H1 (cell line): ENCODE measurements at regions not wholly inside any gene's neighbourhood (a gene's known extent, or its start where the extent isn't known, plus 50 kb on each side); places are given as distances from the start of the nearest gene placed in this dataset.

Source experiments
- CTCF ChIA-PET: fragments of 300-600 bp; sonication (Branson Sonifier 250); formaldehyde crosslinking; loops from one replicate; lab custom pipeline; 2021; ENCODE audit not compliant: partially characterized antibody; lab: Charles Lee
- POLR2A ChIA-PET: fragments of 300-600 bp; sonication (Branson Sonifier 250); formaldehyde crosslinking; loops from one replicate; lab custom pipeline; 2021; ENCODE audit warnings: inconsistent platforms; ENCODE audit not compliant: partially characterized antibody; lab: Charles Lee
- DNase-seq, 2 experiments: peaks; one replicate each; pipeline versions ENCODE4 v3.0.0 to v3.0.0-alpha.2; 2010 to 2022; ENCODE audit warnings: low spot score in 2 of 2, low read depth in 1 of 2, mixed read lengths in 1 of 2
- FAIRE-seq: peaks from 2 replicates; lab custom pipeline; 2011; peaks lifted over from hg19 to GRCh38; lab: Jason Lieb, UNC
- H2AFZ ChIP-seq: 2 replicates; pipeline ENCODE4 v1.8.1; 2012; ENCODE audit warnings: low read length, inconsistent platforms
- H2AK5ac ChIP-seq: 2 replicates; pipeline ENCODE4 v1.6.1; 2013; ENCODE audit warnings: low read depth, low read length
- H2BK120ac ChIP-seq: replicated peaks from 2 replicates; pipeline ENCODE3; 2013; ENCODE audit warnings: low read depth, low read length, inconsistent platforms
- H2BK12ac ChIP-seq: 2 replicates; pipeline ENCODE4 v1.6.1; 2013; ENCODE audit warnings: low read depth, low read length
- H2BK15ac ChIP-seq: 2 replicates; pipeline ENCODE4 v1.6.1; 2013; ENCODE audit warnings: low read length
- H2BK20ac ChIP-seq: 2 replicates; pipeline ENCODE4 v1.6.1; 2013; ENCODE audit warnings: low read length
- H2BK5ac ChIP-seq: 2 replicates; pipeline ENCODE4 v1.6.1; 2013; ENCODE audit warnings: low read depth, low read length
- H3K14ac ChIP-seq: 2 replicates; pipeline ENCODE4 v1.6.1; 2013; ENCODE audit warnings: inconsistent platforms; ENCODE audit not compliant: insufficient read length
- H3K18ac ChIP-seq: 2 replicates; pipeline ENCODE4 v1.6.1; 2013; ENCODE audit warnings: low read length; ENCODE audit errors: extremely low read depth
- H3K23ac ChIP-seq: 2 replicates; pipeline ENCODE4 v1.6.1; 2013; ENCODE audit warnings: inconsistent platforms; ENCODE audit not compliant: insufficient read length
- H3K23me2 ChIP-seq: 2 replicates; pipeline ENCODE4 v1.6.1; 2013; ENCODE audit warnings: low read depth, low read length
- H3K27ac ChIP-seq: 2 replicates; pipeline ENCODE4 v1.6.1; 2011; ENCODE audit warnings: low read depth, low read length, inconsistent platforms
- H3K27me3 ChIP-seq, 4 experiments: replicated peaks in 1 of 4; 1 replicate in 1 of 4; 2 replicates in 3 of 4; pipeline versions ENCODE4 v1.6.1 to v1.8.1; 2011 to 2013; ENCODE audit warnings: low read length in 3 of 4, mild to moderate bottlenecking in 3 of 4, inconsistent platforms in 2 of 4, mixed read lengths in 2 of 4, moderate library complexity in 1 of 4; ENCODE audit not compliant: control insufficient read depth in 3 of 4, insufficient read depth in 3 of 4; ENCODE audit errors: extremely low read depth in 1 of 4
- H3K36me3 ChIP-seq, 4 experiments: 2 replicates each; pipeline versions ENCODE4 v1.6.1 to v1.8.1; 2011 to 2013; ENCODE audit warnings: mild to moderate bottlenecking in 4 of 4, low read length in 3 of 4, moderate library complexity in 2 of 4, control low read depth in 1 of 4, inconsistent platforms in 1 of 4; ENCODE audit not compliant: insufficient read depth in 4 of 4, control insufficient read depth in 2 of 4
- H3K4ac ChIP-seq: replicated peaks from 2 replicates; pipeline ENCODE3; 2013; ENCODE audit warnings: low read length, low read depth, mixed read lengths, inconsistent platforms; ENCODE audit not compliant: insufficient read length
- H3K4me1 ChIP-seq, 4 experiments: replicated peaks in 1 of 4; 1 replicate in 1 of 4; 2 replicates in 3 of 4; pipeline versions ENCODE4 v1.6.1 to v1.8.1; 2011 to 2013; ENCODE audit warnings: low read length in 3 of 4, inconsistent platforms in 2 of 4, mixed read lengths in 1 of 4; ENCODE audit not compliant: insufficient read depth in 4 of 4, control insufficient read depth in 3 of 4
- H3K4me2 ChIP-seq, 2 experiments: 2 replicates each; pipeline versions ENCODE4 v1.6.1 to v1.8.1; 2011 to 2013; ENCODE audit warnings: low read depth in 2 of 2, low read length in 2 of 2, control low read depth in 1 of 2, inconsistent platforms in 1 of 2, mild to moderate bottlenecking in 1 of 2; ENCODE audit not compliant: insufficient read depth in 1 of 2
- H3K4me3 ChIP-seq, 4 experiments: fragments of 200-600, 300-600 bp in 1 of 4; sonication (generic), shearing (Covaris generic), sonication (Bioruptor Twin) in 1 of 4; 2 replicates each; pipeline versions ENCODE4 v1.5.1 to v1.8.1; 2011 to 2016; ENCODE audit warnings: low read length in 4 of 4, low read depth in 3 of 4, control low read depth in 2 of 4, inconsistent platforms in 2 of 4, mild to moderate bottlenecking in 2 of 4, mixed read lengths in 1 of 4, moderate library complexity in 1 of 4; ENCODE audit not compliant: insufficient read depth in 2 of 4; ENCODE audit errors: extremely low read depth in 1 of 4
- H3K56ac ChIP-seq: replicated peaks from 2 replicates; pipeline ENCODE3; 2013; ENCODE audit warnings: low read depth, mild to moderate bottlenecking, mixed read lengths, low read length, inconsistent platforms; ENCODE audit not compliant: insufficient read length
- H3K79me1 ChIP-seq: 2 replicates; pipeline ENCODE4 v1.6.1; 2013; ENCODE audit warnings: low read depth, low read length, control low read depth
- H3K79me2 ChIP-seq, 2 experiments: 2 replicates each; pipeline versions ENCODE4 v1.6.1 to v1.8.1; 2012 to 2013; ENCODE audit warnings: low read length in 2 of 2, mild to moderate bottlenecking in 2 of 2, inconsistent platforms in 1 of 2; ENCODE audit not compliant: insufficient read depth in 2 of 2, control insufficient read depth in 1 of 2
- H3K9ac ChIP-seq, 4 experiments: replicated peaks in 1 of 4; 1 replicate in 1 of 4; 2 replicates in 3 of 4; pipeline versions ENCODE4 v1.6.1 to v1.8.1; 2011 to 2013; ENCODE audit warnings: low read depth in 3 of 4, low read length in 3 of 4, control low read depth in 2 of 4, mild to moderate bottlenecking in 2 of 4, moderate library complexity in 2 of 4, inconsistent platforms in 1 of 4; ENCODE audit errors: extremely low read depth in 1 of 4
- H3K9me3 ChIP-seq, 2 experiments: 2 replicates each; pipeline versions ENCODE4 v1.6.1 to v1.8.1; 2012 to 2013; ENCODE audit warnings: mild to moderate bottlenecking in 2 of 2, moderate library complexity in 2 of 2, control low read depth in 1 of 2, inconsistent platforms in 1 of 2, low read depth in 1 of 2, low read length in 1 of 2, mixed read lengths in 1 of 2; ENCODE audit not compliant: insufficient read depth in 2 of 2
- H4K20me1 ChIP-seq, 2 experiments: replicated peaks in 1 of 2; 2 replicates each; pipeline versions ENCODE3 to v1.8.1; 2011 to 2013; ENCODE audit warnings: inconsistent platforms in 2 of 2, low read length in 2 of 2, mild to moderate bottlenecking in 1 of 2; ENCODE audit not compliant: insufficient read depth in 2 of 2, control insufficient read depth in 1 of 2
- H4K5ac ChIP-seq: 2 replicates; pipeline ENCODE4 v1.6.1; 2013; ENCODE audit warnings: low read length, low read depth, mixed read lengths, inconsistent platforms; ENCODE audit not compliant: insufficient read length
- H4K8ac ChIP-seq: 2 replicates; pipeline ENCODE4 v1.8.0; 2013; ENCODE audit warnings: mild to moderate bottlenecking, moderate library complexity, low read length, inconsistent platforms; ENCODE audit not compliant: insufficient read depth; ENCODE audit errors: extremely low read depth
- H4K91ac ChIP-seq: replicated peaks from 2 replicates; pipeline ENCODE3; 2013; ENCODE audit warnings: low read length, mixed read lengths, inconsistent platforms; ENCODE audit not compliant: insufficient read length
- CHD1 ChIP-seq: IDR thresholded peaks from 2 replicates; pipeline ENCODE4 v1.6.1; 2012; ENCODE audit warnings: low read depth, low read length, improper control_type of control experiment
- CREB1 ChIP-seq: IDR thresholded peaks from 2 replicates; pipeline ENCODE4 v1.6.1; 2012; ENCODE audit warnings: inconsistent platforms
- CTCF ChIP-seq, 3 experiments: IDR thresholded peaks; 1 replicate in 2 of 3; 2 replicates in 1 of 3; pipeline versions ENCODE4 v1.5.1 to v1.6.1; 2011; ENCODE audit warnings: low read length in 3 of 3, mild to moderate bottlenecking in 3 of 3, inconsistent platforms in 2 of 3, low read depth in 1 of 3, moderate library complexity in 1 of 3; ENCODE audit not compliant: insufficient read depth in 1 of 3; ENCODE audit errors: control extremely low read depth in 1 of 3
- PHF8 ChIP-seq: fragments of 200-600 bp; sonication (generic); conservative IDR thresholded peaks from 2 replicates; pipeline ENCODE4 v1.7.1; 2012; ENCODE audit warnings: low read depth, mild to moderate bottlenecking, inconsistent platforms, low read length, moderate library complexity
- POU5F1 ChIP-seq: IDR thresholded peaks from 2 replicates; pipeline ENCODE4 v1.6.1; 2011; ENCODE audit warnings: low read depth, mild to moderate bottlenecking, low read length, moderate library complexity
- SIRT6 ChIP-seq: IDR thresholded peaks from one replicate; pipeline ENCODE4 v1.7.1; 2012; ENCODE audit warnings: low read length, inconsistent platforms
- SP2 ChIP-seq: IDR thresholded peaks from 2 replicates; pipeline ENCODE4 v1.6.1; 2012; ENCODE audit warnings: mild to moderate bottlenecking, low read length, inconsistent platforms
- SUZ12 ChIP-seq: fragments of 200-600 bp; sonication (generic); IDR thresholded peaks from 2 replicates; pipeline ENCODE4 v1.6.1; 2012; ENCODE audit warnings: mild to moderate bottlenecking, inconsistent platforms, low read length, moderate library complexity, mixed read lengths
- TAF1 ChIP-seq: IDR thresholded peaks from 2 replicates; pipeline ENCODE4 v1.6.1; 2011; ENCODE audit warnings: mild to moderate bottlenecking, low read depth, low read length
- TAF7 ChIP-seq: optimal IDR thresholded peaks from 2 replicates; pipeline ENCODE3; 2011; ENCODE audit warnings: low read depth, mild to moderate bottlenecking, inconsistent platforms, low read length, moderate library complexity, borderline replicate concordance
- WGBS, 2 experiments: shearing (Covaris generic) in 1 of 2; methylation state at CpG; one replicate each; pipeline versions ENCODE4 v1.1.6 to v1.1.7; 2013 to 2015; ENCODE audit warnings: low lambda C conversion rate in 2 of 2, mixed read lengths in 2 of 2, inconsistent platforms in 1 of 2, low coverage in 1 of 2, missing lambda C conversion rate in 1 of 2; ENCODE audit not compliant: insufficient replicate concordance in 2 of 2, insufficient coverage in 1 of 2, insufficient read length in 1 of 2; ENCODE audit errors: extremely low coverage in 1 of 2, missing lambda C conversion rate in 1 of 2; 5-methylcytosine and 5-hydroxymethylcytosine counted together

DNA sequence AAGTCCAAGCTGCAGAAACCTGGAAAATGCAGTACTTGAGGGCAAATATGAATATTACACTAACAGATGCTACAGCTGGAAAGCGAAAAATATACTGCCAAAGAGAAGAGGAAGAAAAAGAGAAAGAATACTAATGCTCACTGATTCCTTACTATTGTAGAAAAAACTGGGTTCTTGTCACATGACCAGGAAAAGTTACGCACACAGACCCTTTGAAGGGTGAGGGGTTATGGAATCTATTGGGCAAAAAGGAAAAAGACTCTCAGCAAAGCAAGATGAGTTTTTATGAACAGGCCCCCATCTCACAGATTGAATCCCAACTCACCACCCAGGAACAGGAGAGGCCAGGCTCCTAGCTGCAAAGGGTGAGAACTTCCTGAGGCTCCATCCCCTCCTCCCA, 228.1 kb upstream of the KLF14 start:
- 100% methylated on average over 2 of the region's 2 CpGs; no CpG with 5 or more reads in 1 of the 2 experiments for WGBS, 2 experiments
- H3K18ac ChIP-seq = no peak overlapping the region
- no peak overlapping the region for H2BK12ac ChIP-seq
- DNase-seq (no peak), FAIRE-seq (no peak)
- H2AK5ac ChIP-seq = no peak overlapping the region
- no peak overlapping the region for H3K4me3 ChIP-seq
- no peak overlapping the region for H3K27ac ChIP-seq
- H3K4me1 ChIP-seq = peaks cover 0 to 4% (median 0%) of the 10 kb centered on the region in 4 experiments; a peak in 1 of 7 replicates
- no peak overlapping the region for H2BK20ac ChIP-seq
- no peak overlapping the region for H4K5ac ChIP-seq
- no peaks in the 10 kb centered on the region; a peak in 1 of 8 replicates for H3K36me3 ChIP-seq
- H2BK15ac ChIP-seq = no peak overlapping the region
- ChIA-PET POLR2A (interaction anchor here (0.6 kb wide), 1 partner anchor 8 kb away, joined by 5 read pairs; no protein-coding TSS in a partner anchor), CTCF (interaction anchor here (4.5 kb wide), 1 partner anchor 64 kb away, joined by 37 read pairs; no protein-coding TSS in a partner anchor)
- H3K27me3 ChIP-seq = no peaks in the 10 kb centered on the region
- TF ChIP-seq TAF1 (no peak), CREB1 (no peak), PHF8 (no peak), CTCF (IDR thresholded peaks at IDR 0.05; ENCODE audit: control extremely low read depth in 1 of 3, insufficient read depth in 1 of 3, low read depth in 1 of 3, low read length in 3 of 3) (no peak), CHD1 (no peak), SIRT6 (no peak), POU5F1 (no peak), SUZ12 (no peak), SP2 (no peak), TAF7 (no peak)
- H3K79me2 ChIP-seq = no peaks in the 10 kb centered on the region
- no peak overlapping the region for H4K91ac ChIP-seq
- no peaks in the 10 kb centered on the region for H3K79me1 ChIP-seq
- H4K20me1 ChIP-seq = no peaks in the 10 kb centered on the region
- no peak overlapping the region for H3K23ac ChIP-seq
- no peak overlapping the region for H4K8ac ChIP-seq
- no peak overlapping the region for H3K14ac ChIP-seq
- no peaks in the 10 kb centered on the region for H3K9me3 ChIP-seq
- no peak overlapping the region for H3K9ac ChIP-seq
- H2BK5ac ChIP-seq = no peak overlapping the region
- H3K4me2 ChIP-seq = no peak overlapping the region
- no peak overlapping the region for H2BK120ac ChIP-seq
- no peak overlapping the region for H3K56ac ChIP-seq
- no peak overlapping the region for H2AFZ ChIP-seq
- H3K23me2 ChIP-seq = no peaks in the 10 kb centered on the region
- H3K4ac ChIP-seq = no peak overlapping the region
